ENCODE measurements at regions not wholly inside any gene's neighbourhood (a gene's known extent, or its start where the extent isn't known, plus 50 kb on each side); places are given as distances from the start of the nearest gene placed in this dataset.
"Not testable (repeated sequence)": the region's sequence is repeated elsewhere in the genome, so short reads cannot be mapped to it uniquely, and the experiment has no call there.

GRCh38 chr1:73450668-73451067, 747.3 kb downstream of the LRRIQ3 start:
- not testable (repeated sequence) for DNase-seq

DNA sequence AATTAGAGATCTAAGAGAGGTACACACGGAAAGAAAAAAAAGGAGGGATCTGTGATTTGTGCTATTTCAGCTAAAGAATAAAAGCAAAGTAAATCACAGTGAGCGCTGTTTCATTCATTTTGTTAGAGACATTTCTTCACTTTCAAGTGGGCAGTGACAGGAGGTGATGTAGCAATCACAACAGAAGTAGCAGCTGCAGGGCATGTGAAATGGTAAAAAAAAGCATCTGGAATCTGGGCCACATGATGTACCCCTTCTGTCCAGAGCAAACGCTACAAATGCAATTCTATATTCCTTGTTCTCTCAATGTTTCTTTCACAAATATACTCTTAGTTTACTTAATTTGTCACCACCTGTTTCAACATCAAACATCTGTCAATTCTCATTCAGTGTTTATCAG, 786.5 kb downstream of the LRRIQ3 start:
- no peak for DNase-seq

DNA sequence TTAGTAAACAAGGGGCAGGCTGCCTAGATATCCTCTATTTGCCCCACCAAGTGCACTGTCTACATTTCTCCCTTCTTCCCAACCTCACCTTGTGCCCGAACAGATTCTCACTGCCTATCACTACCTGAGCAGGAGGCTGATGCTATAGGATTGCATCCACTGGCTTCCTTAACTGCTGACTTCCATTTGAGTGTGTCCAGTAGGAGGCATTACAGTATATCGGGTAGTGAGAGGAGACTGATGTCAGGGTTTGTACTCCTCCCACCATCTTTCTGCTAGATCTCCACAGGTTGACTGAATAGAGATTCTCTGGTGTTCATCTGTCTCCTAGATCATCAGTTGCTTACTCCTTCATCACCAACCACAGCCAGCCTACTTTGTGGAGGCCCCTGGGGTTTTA, 796.3 kb downstream of the LRRIQ3 start:
- DNase-seq, result no peak

DNA sequence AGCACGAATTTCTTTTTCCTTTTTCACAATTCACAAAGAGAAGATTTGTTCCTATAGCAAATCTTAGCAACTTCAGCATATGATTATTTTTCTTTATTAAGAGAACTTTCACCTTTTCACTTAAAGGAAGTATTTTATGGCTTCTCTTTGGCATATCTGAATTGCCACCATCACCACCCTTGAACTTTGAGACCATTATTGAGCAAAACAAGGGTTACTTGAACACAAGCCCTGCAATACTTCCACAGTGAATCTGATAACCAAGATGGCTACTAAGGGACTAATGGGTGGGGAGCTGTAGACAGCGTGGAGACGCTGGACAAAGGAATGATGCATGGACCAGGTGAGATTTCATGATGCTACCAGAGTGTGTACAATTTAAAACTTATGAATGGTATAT, 815.0 kb downstream of the LRRIQ3 start:
- no peak for DNase-seq

DNA sequence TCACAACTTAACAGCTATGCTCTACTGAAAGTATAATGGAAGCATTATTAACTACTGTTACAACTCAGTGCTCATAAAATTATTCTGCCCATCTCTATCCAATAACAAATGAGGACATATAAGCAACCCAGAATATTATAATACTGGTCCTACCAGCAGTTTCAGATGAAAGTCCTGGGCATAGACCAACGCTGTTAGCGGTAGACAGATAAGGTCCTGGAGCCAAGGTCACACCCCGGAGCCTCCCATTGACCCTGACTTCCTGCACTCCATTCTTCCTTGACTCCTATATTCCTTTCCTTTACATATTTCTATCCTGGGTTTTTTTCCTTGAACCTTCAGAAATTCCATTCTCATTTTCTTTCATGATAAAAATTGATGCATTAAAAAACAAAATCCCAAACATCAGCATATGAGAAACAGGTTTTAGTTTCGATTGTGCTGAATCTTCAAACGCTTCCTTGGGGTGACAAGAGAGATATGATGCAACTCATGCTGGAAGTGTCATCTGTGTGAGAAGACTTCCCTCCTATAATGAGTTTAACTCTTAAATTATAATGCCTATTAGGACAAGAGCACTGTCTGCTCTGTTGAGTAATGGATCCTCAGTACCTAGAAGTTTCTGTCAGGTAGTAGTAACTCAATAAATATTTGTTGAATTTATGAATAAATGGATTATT, 831.1 kb downstream of the LRRIQ3 start:
- no peak for DNase-seq

DNA sequence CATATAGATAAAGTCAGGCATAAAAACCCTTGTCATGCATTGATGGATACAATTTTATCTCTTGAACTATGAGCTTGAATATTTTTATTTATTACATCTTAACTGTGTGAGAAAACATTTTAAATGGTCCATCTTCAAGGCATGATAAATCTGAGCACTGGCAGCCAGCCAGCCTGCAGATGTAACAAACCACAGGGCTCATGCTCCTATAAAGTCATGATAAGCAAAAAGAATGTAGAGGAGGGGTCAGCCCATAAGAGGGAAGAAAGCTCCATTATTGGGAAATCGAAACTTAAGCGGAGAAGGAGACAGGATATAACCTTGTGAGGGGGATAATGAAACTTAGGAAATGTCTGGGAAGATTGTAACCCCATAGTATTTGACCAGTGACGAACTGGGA, 839.0 kb downstream of the LRRIQ3 start:
- no peak for DNase-seq

DNA sequence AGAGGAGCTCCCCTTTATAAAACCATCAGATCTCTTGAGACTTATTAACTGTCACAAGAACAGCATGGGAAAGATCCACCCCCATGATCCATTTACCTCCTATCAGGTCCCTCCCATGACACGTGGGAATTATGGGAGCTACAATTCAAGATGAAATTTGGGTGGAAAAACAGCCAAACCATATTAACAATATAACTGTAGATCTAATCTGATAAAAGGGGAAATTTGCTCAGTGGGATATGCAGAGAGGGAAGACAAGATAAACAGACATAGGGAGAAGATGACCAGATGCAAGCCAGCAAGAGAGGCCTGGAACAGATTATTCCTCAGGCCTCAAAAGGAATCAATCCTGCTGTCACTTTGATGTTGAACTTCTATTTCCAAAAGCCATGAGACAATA, 841.5 kb downstream of the LRRIQ3 start:
- DNase-seq, result no peak

DNA sequence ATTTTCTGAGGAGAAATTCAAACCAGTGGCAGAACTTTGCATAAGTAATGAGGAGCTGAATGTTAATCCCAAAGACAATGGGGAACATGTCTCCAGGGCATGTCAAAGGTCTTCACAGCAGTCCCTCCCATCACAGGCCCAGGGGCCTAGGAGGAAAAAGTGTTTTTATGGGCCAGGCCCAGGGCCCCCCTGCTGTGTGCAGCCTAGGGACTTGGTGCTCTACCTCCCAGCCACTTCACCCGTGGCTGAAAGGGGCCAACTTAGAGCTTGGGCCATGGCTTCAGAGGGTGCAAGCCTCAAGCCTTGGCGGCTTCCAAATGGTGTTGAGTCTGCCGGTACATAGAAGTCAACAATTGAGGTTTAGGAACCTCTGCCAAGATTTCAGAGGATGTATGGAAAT, 854.0 kb downstream of the LRRIQ3 start:
- no peak for DNase-seq

GRCh38 chr1:73333847-73334503, 864.0 kb downstream of the LRRIQ3 start:
- DNase-seq, result no peak

- DNase-seq, result no peak
These were observed 866.2 kb downstream of the LRRIQ3 start for GRCh38 chr1:73331726-73332125.

- no peak for DNase-seq
These were observed 870.0 kb downstream of the LRRIQ3 start for GRCh38 chr1:73327998-73328397.

DNA sequence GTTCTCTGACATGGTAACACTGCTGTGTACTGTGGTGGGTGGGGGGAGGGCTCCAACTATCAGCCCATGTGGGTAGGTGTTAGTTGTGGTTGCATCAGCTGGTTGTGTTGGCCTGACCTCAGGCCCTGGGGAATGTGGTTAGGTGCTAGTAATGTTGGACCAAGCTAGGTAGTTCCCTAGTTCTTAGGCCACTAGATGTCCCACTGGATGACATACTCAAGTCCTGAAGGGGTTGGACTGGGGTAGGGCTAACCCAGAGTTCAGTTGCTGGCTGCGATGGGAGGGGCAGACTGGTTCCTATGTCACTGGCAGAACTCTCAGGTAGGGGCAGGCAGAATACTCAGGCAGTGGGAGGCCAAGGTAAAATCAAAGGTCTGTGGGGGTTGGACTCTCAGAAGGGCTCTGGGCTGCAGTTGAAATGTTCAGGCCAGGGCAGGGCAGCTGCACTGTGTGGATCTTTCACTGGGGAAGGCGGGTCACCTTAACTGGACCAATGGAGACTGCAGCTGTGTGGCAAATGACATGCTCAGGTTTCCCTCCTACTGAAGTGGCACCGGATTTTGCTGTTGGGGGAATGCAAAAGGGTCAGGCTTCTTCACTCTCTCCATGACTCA, 870.7 kb downstream of the LRRIQ3 start:
- no peak for DNase-seq

- DNase-seq, result no peak
These were observed 871.3 kb downstream of the LRRIQ3 start for GRCh38 chr1:73326663-73327062.

- DNase-seq, result no peak
These were observed 887.1 kb downstream of the LRRIQ3 start for GRCh38 chr1:73310797-73311381.

DNA sequence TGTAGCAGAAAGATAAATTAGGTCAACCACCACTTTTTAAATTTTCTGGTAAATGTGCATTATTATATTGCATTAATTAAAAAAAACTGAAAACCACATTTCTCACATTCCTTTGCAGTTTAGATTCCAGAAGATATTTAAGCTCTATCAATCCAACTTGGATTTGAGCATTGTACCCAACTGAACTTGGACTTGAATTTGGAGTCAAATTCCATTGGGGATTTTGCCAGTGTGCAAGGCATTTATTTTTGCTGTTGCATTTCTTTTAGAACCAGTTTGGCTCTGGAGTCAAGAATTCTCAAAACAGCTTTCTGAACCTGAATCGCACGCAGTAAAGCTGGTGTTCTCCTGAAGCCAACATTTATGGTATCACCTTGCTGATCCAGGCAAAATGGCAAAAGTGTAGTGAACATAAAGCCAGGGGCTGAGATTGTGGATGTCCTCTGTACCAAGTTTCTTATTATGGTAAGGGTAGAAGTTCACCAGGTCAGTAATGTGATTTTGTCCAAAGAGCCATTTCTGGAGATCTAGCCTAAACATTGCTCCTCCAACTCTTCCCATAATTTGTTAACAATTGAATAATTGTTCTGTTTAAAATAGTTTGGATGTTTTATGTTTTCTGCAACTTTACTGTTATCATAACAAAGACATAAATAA, 890.9 kb downstream of the LRRIQ3 start:
- DNase-seq, result no peak

- no peak for DNase-seq
These were observed 924.1 kb downstream of the LRRIQ3 start for GRCh38 chr1:73273886-73274285.

DNA sequence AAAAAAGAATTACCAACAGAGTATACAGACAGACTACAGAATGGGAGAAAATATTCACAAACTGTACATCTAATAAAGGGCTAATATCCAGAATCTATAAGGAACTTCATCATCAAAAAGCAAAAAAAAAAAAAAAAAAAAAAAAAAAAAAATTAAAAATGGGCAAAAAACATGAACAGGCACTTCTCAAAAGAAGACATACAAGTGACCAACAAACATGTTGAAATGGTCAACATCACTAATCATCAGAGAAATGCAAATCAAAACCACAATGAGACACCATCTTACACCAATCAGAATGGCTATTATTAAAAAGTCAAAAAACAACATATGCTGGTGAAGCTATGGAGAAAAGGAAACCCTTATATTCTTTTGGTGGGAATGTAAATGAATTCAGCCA, 952.8 kb downstream of the LRRIQ3 start:
- not testable (repeated sequence) for DNase-seq

- no peak for DNase-seq
These were observed 936.7 kb upstream of the NEGR1 start for GRCh38 chr1:73218995-73219546.

DNA sequence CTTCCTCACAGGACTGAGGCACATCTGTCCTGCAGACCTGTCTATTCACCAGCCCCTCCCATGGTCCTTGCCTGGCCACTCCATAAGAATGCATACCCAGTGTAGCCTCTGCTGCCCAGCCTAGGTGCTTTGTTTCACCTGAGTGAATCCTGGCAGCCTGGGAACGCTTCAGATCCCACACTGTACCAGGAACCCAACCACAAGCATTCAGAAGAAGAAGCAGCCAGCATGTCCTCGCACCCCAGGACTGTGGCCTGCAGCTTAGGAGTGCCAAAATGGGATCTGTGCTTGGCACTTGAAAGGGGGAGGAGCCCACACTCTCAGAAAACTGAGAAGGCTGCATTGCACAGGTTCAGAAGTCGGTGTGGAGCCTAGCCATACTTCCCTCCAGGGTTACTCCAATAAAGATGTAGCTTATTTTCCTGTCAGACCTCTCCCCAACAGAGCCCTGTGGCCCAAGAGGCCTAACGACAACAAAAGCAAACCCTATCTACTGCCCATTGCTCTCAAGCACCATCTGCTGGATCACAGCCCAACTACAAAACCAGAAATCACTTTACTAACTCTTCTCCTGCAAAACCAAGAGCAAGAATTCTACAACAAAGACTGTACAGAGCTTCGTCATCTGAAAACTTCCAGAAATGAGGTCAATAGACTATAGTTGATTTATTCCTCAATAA, 923.1 kb upstream of the NEGR1 start:
- DNase-seq, result no peak

GRCh38 chr1:73197972-73198371, 915.6 kb upstream of the NEGR1 start:
- no peak for DNase-seq

- DNase-seq, result no peak
These were observed 912.6 kb upstream of the NEGR1 start for GRCh38 chr1:73194965-73195364.

DNA sequence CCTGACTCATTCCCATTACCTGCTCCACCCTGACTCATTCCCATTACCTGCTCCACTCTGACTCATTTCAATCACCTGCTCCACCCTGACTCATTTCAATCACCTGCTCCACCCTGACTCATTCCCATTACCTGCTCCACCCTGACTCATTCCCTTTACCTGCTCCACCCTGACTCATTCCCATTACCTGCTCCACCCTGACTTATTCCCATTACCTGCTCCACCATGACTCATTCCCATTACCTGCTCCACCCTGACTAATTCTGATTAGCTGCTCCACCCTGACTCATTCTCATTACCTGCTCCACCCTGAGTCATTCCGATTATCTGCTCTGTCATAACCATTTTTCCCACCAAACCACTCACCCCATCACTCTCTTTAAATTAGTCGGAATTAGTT, 901.2 kb upstream of the NEGR1 start:
- DNase-seq, result not testable (repeated sequence)

GRCh38 chr1:73181190-73181540, 898.8 kb upstream of the NEGR1 start:
- DNase-seq, result no peak
